Caco-2 (cell line): ENCODE measurements at regions not wholly inside any gene's neighbourhood (a gene's known extent, or its start where the extent isn't known, plus 50 kb on each side); places are given as distances from the start of the nearest gene placed in this dataset.

Experiments
- BruUV-seq: library from RNA; stranded (reverse); fragments of 400-500 nt; replicated peaks from 2 replicates; lab custom pipeline; 2021; lab: Mats Ljungman, UMichigan
- CTCF ChIA-PET: fragments of 300-600 bp; sonication (Branson Sonifier 250); formaldehyde crosslinking; loops from one replicate; lab custom pipeline; 2022; ENCODE audit warnings: antibody characterized with exemption; lab: Charles Lee
- POLR2A ChIA-PET: fragments of 300-600 bp; sonication (Branson Sonifier 250); formaldehyde crosslinking; loops from one replicate; lab custom pipeline; 2022; ENCODE audit warnings: antibody characterized with exemption; lab: Charles Lee
- DNase-seq, 2 experiments: peaks; one replicate each; pipeline versions ENCODE4 v3.0.0 to v3.0.0-alpha.2; 2020 to 2022
- H3K27me3 ChIP-seq: replicated peaks from 2 replicates; pipeline ENCODE4 v1.6.0; 2011; ENCODE audit warnings: low read length; ENCODE audit not compliant: control insufficient read depth, insufficient read depth
- H3K36me3 ChIP-seq: 2 replicates; pipeline ENCODE4 v1.5.1; 2011; ENCODE audit warnings: low read length; ENCODE audit not compliant: control insufficient read depth, insufficient read depth
- H3K4me1 ChIP-seq: fragments of 250-450 bp; sonication (Bioruptor Pico); 2 replicates; pipeline ENCODE4 v1.5.1; 2020; ENCODE audit warnings: mild to moderate bottlenecking
- H3K4me3 ChIP-seq: 2 replicates; pipeline ENCODE4 v1.5.1; 2011; ENCODE audit warnings: low read depth, mild to moderate bottlenecking, control low read depth, low read length
- H3K9me3 ChIP-seq: fragments of 250-450 bp; sonication (Bioruptor Pico); 2 replicates; pipeline ENCODE4 v1.5.1; 2020; ENCODE audit warnings: mild to moderate bottlenecking, moderate library complexity
- H3K27ac Mint-ChIP-seq: one replicate; pipeline ENCODE4 v1.8.0; 2022; ENCODE audit warnings: mixed read lengths; ENCODE audit not compliant: unreplicated experiment
- H3K27me3 Mint-ChIP-seq: one replicate; pipeline ENCODE4 v1.8.0; 2022; ENCODE audit warnings: mixed read lengths; ENCODE audit not compliant: insufficient read depth, unreplicated experiment
- H3K36me3 Mint-ChIP-seq: one replicate; pipeline ENCODE4 v1.8.0; 2022; ENCODE audit warnings: mild to moderate bottlenecking, mixed read lengths; ENCODE audit not compliant: insufficient read depth, unreplicated experiment
- H3K4me1 Mint-ChIP-seq: one replicate; pipeline ENCODE4 v1.8.0; 2022; ENCODE audit warnings: low read depth, mixed read lengths; ENCODE audit not compliant: unreplicated experiment
- H3K4me3 Mint-ChIP-seq: one replicate; pipeline ENCODE4 v1.8.0; 2022; ENCODE audit warnings: mild to moderate bottlenecking, moderate library complexity, mixed read lengths; ENCODE audit not compliant: unreplicated experiment
- H3K9me3 Mint-ChIP-seq: one replicate; pipeline ENCODE4 v1.8.0; 2022; ENCODE audit warnings: mixed read lengths; ENCODE audit not compliant: unreplicated experiment
- intact Hi-C: fragments of 100-400 bp; cut with micrococcal nuclease; formaldehyde crosslinking; loops from one replicate; pipeline ENCODE4 v1.10.0; 2022; ENCODE audit not compliant: unreplicated experiment
- TF ChIP-seq, protein P1 (sequence below), 2 experiments: fragments of 200-600 bp in 1 of 2; IDR thresholded peaks; 1 replicate in 1 of 2; 2 replicates in 1 of 2; pipeline versions ENCODE4 v1.5.1 to v1.8.0; 2011 to 2022; ENCODE audit warnings: antibody characterized with exemption in 1 of 2, control low read depth in 1 of 2, inconsistent platforms in 1 of 2, low read depth in 1 of 2, low read length in 1 of 2, mild to moderate bottlenecking in 1 of 2, moderate library complexity in 1 of 2; ENCODE audit not compliant: insufficient read depth in 1 of 2, severe bottlenecking in 1 of 2, unreplicated experiment in 1 of 2

DNA sequence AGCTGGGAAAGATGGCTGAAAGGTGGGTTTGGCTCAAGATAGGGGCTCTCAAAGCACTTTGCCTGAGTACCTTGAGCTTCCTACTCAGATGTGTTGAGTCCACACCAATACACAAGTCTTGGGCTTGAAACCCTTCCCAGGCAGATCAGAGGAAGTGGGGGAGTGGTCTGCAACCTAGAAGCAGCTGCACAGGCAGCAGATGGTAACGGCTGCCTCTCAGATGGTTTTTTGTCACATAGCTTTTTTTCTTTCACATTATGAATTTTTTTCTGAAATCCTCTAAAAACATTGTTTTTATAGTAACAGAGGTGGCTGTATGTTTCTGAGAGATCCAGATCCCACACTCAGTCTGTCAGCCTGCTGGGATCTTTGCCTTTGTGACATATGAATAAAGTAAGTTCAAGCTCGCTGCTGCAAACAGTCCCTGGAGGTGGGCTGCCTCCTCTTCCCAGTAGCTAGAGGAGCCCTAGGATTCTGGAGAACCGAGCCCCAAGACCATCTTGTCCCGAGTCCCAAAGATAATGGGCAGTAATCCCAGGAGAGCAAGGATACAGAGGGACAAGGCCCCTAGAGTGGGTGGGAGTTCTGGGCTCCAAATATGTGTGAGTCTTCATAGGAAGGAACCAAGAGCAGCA is 97.1 kb upstream of the TOP1 start:
- CTCF ChIA-PET, result interaction anchor here (1.1 kb wide), 1 partner anchor 14 kb away, joined by 3 read pairs; no protein-coding TSS in a partner anchor
- H3K36me3 ChIP-seq, result no peaks in the 10 kb centered on the region
- peaks cover 13% of the 10 kb centered on the region for H3K9me3 Mint-ChIP-seq
- intact Hi-C loops, result no loop called here
- H3K36me3 Mint-ChIP-seq, result no peaks in the 10 kb centered on the region
- no peak overlapping the region for H3K4me3 ChIP-seq
- no peak for DNase-seq
- TF ChIP-seq, protein P1, sequence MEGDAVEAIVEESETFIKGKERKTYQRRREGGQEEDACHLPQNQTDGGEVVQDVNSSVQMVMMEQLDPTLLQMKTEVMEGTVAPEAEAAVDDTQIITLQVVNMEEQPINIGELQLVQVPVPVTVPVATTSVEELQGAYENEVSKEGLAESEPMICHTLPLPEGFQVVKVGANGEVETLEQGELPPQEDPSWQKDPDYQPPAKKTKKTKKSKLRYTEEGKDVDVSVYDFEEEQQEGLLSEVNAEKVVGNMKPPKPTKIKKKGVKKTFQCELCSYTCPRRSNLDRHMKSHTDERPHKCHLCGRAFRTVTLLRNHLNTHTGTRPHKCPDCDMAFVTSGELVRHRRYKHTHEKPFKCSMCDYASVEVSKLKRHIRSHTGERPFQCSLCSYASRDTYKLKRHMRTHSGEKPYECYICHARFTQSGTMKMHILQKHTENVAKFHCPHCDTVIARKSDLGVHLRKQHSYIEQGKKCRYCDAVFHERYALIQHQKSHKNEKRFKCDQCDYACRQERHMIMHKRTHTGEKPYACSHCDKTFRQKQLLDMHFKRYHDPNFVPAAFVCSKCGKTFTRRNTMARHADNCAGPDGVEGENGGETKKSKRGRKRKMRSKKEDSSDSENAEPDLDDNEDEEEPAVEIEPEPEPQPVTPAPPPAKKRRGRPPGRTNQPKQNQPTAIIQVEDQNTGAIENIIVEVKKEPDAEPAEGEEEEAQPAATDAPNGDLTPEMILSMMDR (IDR thresholded peaks at IDR 0.05; ENCODE audit: insufficient read depth in 1 of 2, low read depth in 1 of 2, low read length in 1 of 2, severe bottlenecking in 1 of 2, unreplicated experiment in 1 of 2), result no peak
- H3K4me1 Mint-ChIP-seq, result no peaks in the 10 kb centered on the region
- no peak overlapping the region for H3K4me3 Mint-ChIP-seq
- no peaks in the 10 kb centered on the region for H3K9me3 ChIP-seq
- BruUV-seq, result no TSS peak
- POLR2A ChIA-PET, result no interaction called here
- no peaks in the 10 kb centered on the region; the same call in 1 of the 2 replicates for H3K27me3 ChIP-seq
- no peak overlapping the region for H3K27ac Mint-ChIP-seq
- peaks cover 22% of the 10 kb centered on the region for H3K27me3 Mint-ChIP-seq
- no peaks in the 10 kb centered on the region for H3K4me1 ChIP-seq

DNA sequence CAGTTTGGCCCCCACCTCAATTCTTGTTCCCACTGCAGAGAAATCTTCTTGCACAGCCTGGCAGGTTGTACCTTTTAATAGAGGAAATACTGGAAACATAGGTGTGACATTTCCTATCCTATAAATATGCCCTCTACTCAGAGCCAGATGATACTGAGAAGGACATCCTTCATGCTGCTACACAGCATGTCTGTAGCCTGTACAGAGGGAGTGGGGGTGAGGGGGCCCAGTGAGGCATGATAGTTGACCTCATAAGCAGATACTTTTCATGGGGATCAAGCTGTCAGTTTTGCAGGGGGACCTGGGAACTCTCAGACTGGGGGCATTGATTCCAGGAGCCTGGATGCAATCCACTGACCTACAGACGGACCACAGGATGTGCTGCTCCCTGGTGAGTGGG is 96.2 kb upstream of the TOP1 start:
- peaks cover 13% of the 10 kb centered on the region for H3K9me3 Mint-ChIP-seq
- intact Hi-C loops, result no loop called here
- Histone ChIP-seq H3K4me3 (no peak overlapping the region), H3K36me3 (no peaks in the 10 kb centered on the region), H3K27me3 (no peaks in the 10 kb centered on the region; the same call in 1 of the 2 replicates), H3K9me3 (no peaks in the 10 kb centered on the region), H3K4me1 (no peaks in the 10 kb centered on the region)
- TF ChIP-seq, protein P1 (IDR thresholded peaks at IDR 0.05; ENCODE audit: insufficient read depth in 1 of 2, low read depth in 1 of 2, low read length in 1 of 2, severe bottlenecking in 1 of 2, unreplicated experiment in 1 of 2), result no peak
- peaks cover 25% of the 10 kb centered on the region for H3K27me3 Mint-ChIP-seq
- ChIA-PET CTCF (interaction anchor here (0.6 kb wide), 1 partner anchor 135 kb away, joined by 3 read pairs; no protein-coding TSS in a partner anchor), POLR2A (no interaction called here)
- BruUV-seq, result no TSS peak
- no peaks in the 10 kb centered on the region for H3K36me3 Mint-ChIP-seq
- H3K4me1 Mint-ChIP-seq, result no peaks in the 10 kb centered on the region
- no peak for DNase-seq
- no peak overlapping the region for H3K4me3 Mint-ChIP-seq
- H3K27ac Mint-ChIP-seq, result no peak overlapping the region

DNA sequence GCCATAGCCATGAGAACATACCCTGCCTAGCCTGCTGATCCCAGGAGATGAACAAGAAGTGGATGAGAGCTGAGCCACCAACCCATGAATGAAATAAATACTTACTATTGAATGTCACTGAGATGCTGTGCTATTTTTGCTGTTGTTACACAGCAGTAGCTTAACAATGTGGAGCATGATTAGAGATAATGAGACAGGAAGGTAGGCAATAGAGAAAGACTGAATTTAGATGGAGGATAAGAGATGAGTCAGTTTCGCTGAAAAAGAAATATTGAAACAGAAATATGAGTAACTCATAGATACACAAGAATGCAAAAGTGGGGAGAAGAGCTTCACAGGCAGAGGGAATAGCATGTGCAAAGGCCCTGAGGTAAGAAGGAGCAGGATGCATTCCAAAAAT is 94.9 kb upstream of the TOP1 start:
- ChIA-PET POLR2A (no interaction called here), CTCF (interaction anchor here (0.7 to 0.9 kb wide), 2 partner anchors 10 to 12 kb away, joined by 3 read pairs; no protein-coding TSS in a partner anchor)
- H3K9me3 Mint-ChIP-seq, result peaks cover 13% of the 10 kb centered on the region
- no peaks in the 10 kb centered on the region for H3K4me1 Mint-ChIP-seq
- no peaks in the 10 kb centered on the region for H3K36me3 Mint-ChIP-seq
- intact Hi-C loops, result no loop called here
- H3K4me3 ChIP-seq, result no peak overlapping the region
- H3K27ac Mint-ChIP-seq, result no peak overlapping the region
- no peaks in the 10 kb centered on the region for H3K9me3 ChIP-seq
- BruUV-seq, result no TSS peak
- no peaks in the 10 kb centered on the region for H3K36me3 ChIP-seq
- H3K27me3 Mint-ChIP-seq, result peaks cover 26% of the 10 kb centered on the region
- TF ChIP-seq, protein P1 (IDR thresholded peaks at IDR 0.05; ENCODE audit: insufficient read depth in 1 of 2, low read depth in 1 of 2, low read length in 1 of 2, severe bottlenecking in 1 of 2, unreplicated experiment in 1 of 2), result no peak
- no peaks in the 10 kb centered on the region for H3K4me1 ChIP-seq
- no peak for DNase-seq
- no peaks in the 10 kb centered on the region; the same call in 1 of the 2 replicates for H3K27me3 ChIP-seq
- no peak overlapping the region for H3K4me3 Mint-ChIP-seq
